GM12878 (cell line): ENCODE measurements at regions not wholly inside any gene's neighbourhood (a gene's known extent, or its start where the extent isn't known, plus 50 kb on each side); places are given as distances from the start of the nearest gene placed in this dataset.

Experiments
- ATAC-seq: fragments of 200-7000 bp; cut with Tn5 transposase; 3 replicates; pipeline ENCODE4 v1.9.1; 2020; ENCODE audit warnings: mild to moderate bottlenecking, moderate library complexity
- BruUV-seq: library from RNA; stranded (reverse); fragments of 400-500 nt; replicated peaks from 2 replicates; lab custom pipeline; 2021; lab: Mats Ljungman, UMichigan
- CTCF ChIA-PET: fragments of 300-600 bp; sonication (Branson Sonifier 250); formaldehyde crosslinking; extraction: SDS; loops from one replicate; lab custom pipeline; 2021; ENCODE audit warnings: inconsistent platforms; lab: Yijun Ruan, JAX
- POLR2A ChIA-PET: fragments of 350-600 bp; formaldehyde crosslinking; extraction: SDS; loops from one replicate; lab custom pipeline; 2021; ENCODE audit warnings: inconsistent platforms; lab: Charles Lee
- RAD21 ChIA-PET: fragments of 300-600 bp; sonication (Branson Sonifier 250); formaldehyde crosslinking; loops from one replicate; lab custom pipeline; 2023; ENCODE audit warnings: antibody characterized with exemption; ENCODE audit not compliant: unreplicated experiment; lab: Charles Lee
- SMC1A ChIA-PET: fragments of 300-600 bp; sonication (Branson Sonifier 250); formaldehyde crosslinking; loops from one replicate; lab custom pipeline; 2023; ENCODE audit not compliant: unreplicated experiment, uncharacterized antibody; lab: Charles Lee
- DNase-seq: peaks from one replicate; pipeline ENCODE4 v3.0.0-alpha.2; 2011; ENCODE audit warnings: low read depth, low spot score
- FAIRE-seq: peaks from 3 replicates; lab custom pipeline; 2011; peaks lifted over from hg19 to GRCh38; lab: Jason Lieb, UNC
- H2AFZ ChIP-seq: 2 replicates; pipeline ENCODE4 v1.6.0; 2011; ENCODE audit warnings: low read depth, low read length, control low read depth; ENCODE audit not compliant: control insufficient read depth
- H3K27ac ChIP-seq: 2 replicates; pipeline ENCODE4 v1.5.1; 2011; ENCODE audit warnings: control low read depth; ENCODE audit not compliant: control insufficient read depth, insufficient read depth
- H3K27me3 ChIP-seq, 2 experiments: replicated peaks in 1 of 2; 2 replicates each; pipeline versions ENCODE4 v1.6.0 to v1.6.1; 2011; ENCODE audit warnings: low read length in 1 of 2; ENCODE audit not compliant: control insufficient read depth in 2 of 2, insufficient read depth in 2 of 2
- H3K36me3 ChIP-seq, 2 experiments: 2 replicates each; pipeline ENCODE4 v1.5.1; 2011; ENCODE audit warnings: low read length in 1 of 2; ENCODE audit not compliant: control insufficient read depth in 2 of 2, insufficient read depth in 2 of 2
- H3K4me1 ChIP-seq: 2 replicates; pipeline ENCODE4 v1.6.1; 2011; ENCODE audit warnings: mild to moderate bottlenecking, low read length, moderate library complexity, mixed read lengths; ENCODE audit not compliant: control insufficient read depth, insufficient read depth
- H3K4me2 ChIP-seq: 2 replicates; pipeline ENCODE4 v1.6.0; 2011; ENCODE audit warnings: control low read depth; ENCODE audit not compliant: control insufficient read depth, insufficient read depth
- H3K4me3 ChIP-seq: fragments of 200-600 bp; sonication (generic); 2 replicates; pipeline ENCODE4 v1.5.1; 2016
- H3K79me2 ChIP-seq: 2 replicates; pipeline ENCODE4 v1.6.0; 2011; ENCODE audit warnings: low read length; ENCODE audit not compliant: control insufficient read depth, insufficient read depth
- H3K9ac ChIP-seq: 2 replicates; pipeline ENCODE4 v1.8.0; 2011; ENCODE audit warnings: low read length, control low read depth, mixed read lengths; ENCODE audit not compliant: control insufficient read depth, insufficient read depth
- H3K9me3 ChIP-seq: replicated peaks from 3 replicates; pipeline ENCODE4 v1.5.1; 2011; ENCODE audit warnings: mild to moderate bottlenecking, low read length; ENCODE audit not compliant: control insufficient read depth, insufficient read depth
- H4K20me1 ChIP-seq: 2 replicates; pipeline ENCODE4 v1.6.0; 2011; ENCODE audit not compliant: control insufficient read depth, insufficient read depth
- BACH1 ChIP-seq: fragments of 450-650 bp; IDR thresholded peaks from 2 replicates; pipeline ENCODE4 v1.6.1; 2017; ENCODE audit warnings: mild to moderate bottlenecking, borderline replicate concordance
- CREM ChIP-seq: IDR thresholded peaks from 2 replicates; pipeline ENCODE4 v1.6.1; 2014; ENCODE audit warnings: antibody characterized with exemption, low read depth
- GABPA ChIP-seq: IDR thresholded peaks from 2 replicates; pipeline ENCODE4 v1.6.1; 2014; ENCODE audit warnings: antibody characterized with exemption, low read depth, mild to moderate bottlenecking, inconsistent platforms
- HDGF ChIP-seq: fragments of 450-650 bp; IDR thresholded peaks from 2 replicates; pipeline ENCODE4 v1.6.1; 2016; ENCODE audit warnings: antibody characterized with exemption
- JUNB ChIP-seq: IDR thresholded peaks from 2 replicates; pipeline ENCODE4 v1.6.1; 2016; ENCODE audit warnings: antibody characterized with exemption, mild to moderate bottlenecking
- MEF2A ChIP-seq: IDR thresholded peaks from 2 replicates; pipeline ENCODE4 v1.6.1; 2011; ENCODE audit warnings: low read depth, mild to moderate bottlenecking, low read length, moderate library complexity; ENCODE audit not compliant: insufficient read depth
- MLLT1 ChIP-seq: fragments of 450-650 bp; IDR thresholded peaks from 2 replicates; pipeline ENCODE4 v1.6.1; 2016; ENCODE audit warnings: mild to moderate bottlenecking
- MTA3 ChIP-seq: IDR thresholded peaks from 2 replicates; pipeline ENCODE4 v1.6.1; 2012; ENCODE audit warnings: low read length, inconsistent platforms, borderline replicate concordance
- NFIC ChIP-seq: IDR thresholded peaks from 2 replicates; pipeline ENCODE4 v1.6.1; 2012; ENCODE audit warnings: low read depth, mild to moderate bottlenecking, inconsistent platforms, low read length, moderate library complexity
- POU2F2 ChIP-seq: IDR thresholded peaks from 3 replicates; pipeline ENCODE4 v1.6.1; 2011; ENCODE audit warnings: low read depth, mild to moderate bottlenecking, low read length, borderline replicate concordance
- SP1 ChIP-seq: IDR thresholded peaks from one replicate; pipeline ENCODE4 v1.6.1; 2011; ENCODE audit warnings: low read depth, low read length
- WGBS: methylation state at CpG from one replicate; pipeline ENCODE4 v1.1.6; 2016; ENCODE audit warnings: low lambda C conversion rate; ENCODE audit not compliant: insufficient replicate concordance, insufficient coverage; ENCODE audit errors: missing lambda C conversion rate; 5-methylcytosine and 5-hydroxymethylcytosine counted together
- in situ Hi-C: fragments of 300-500 bp; cut with MboI; formaldehyde crosslinking; loops from 9 replicates; pipeline ENCODE4 v1.14.3; 2018; ENCODE audit warnings: mixed read lengths
- intact Hi-C: fragments of 100-400 bp; cut with micrococcal nuclease; formaldehyde crosslinking; loops from one replicate; pipeline ENCODE4 v1.14.2; 2022; ENCODE audit not compliant: unreplicated experiment
- TF ChIP-seq, protein P1 (sequence below): fragments of 450-650 bp; formaldehyde crosslinking; IDR thresholded peaks from 2 replicates; pipeline ENCODE4 v1.4.0; 2020; ENCODE audit warnings: mild to moderate bottlenecking, moderate library complexity
- TF ChIP-seq, protein P2 (sequence below): IDR thresholded peaks from 2 replicates; pipeline ENCODE4 v1.6.1; 2011; ENCODE audit warnings: low read depth, mild to moderate bottlenecking, low read length, moderate library complexity, borderline replicate concordance; ENCODE audit errors: extremely low read depth

DNA sequence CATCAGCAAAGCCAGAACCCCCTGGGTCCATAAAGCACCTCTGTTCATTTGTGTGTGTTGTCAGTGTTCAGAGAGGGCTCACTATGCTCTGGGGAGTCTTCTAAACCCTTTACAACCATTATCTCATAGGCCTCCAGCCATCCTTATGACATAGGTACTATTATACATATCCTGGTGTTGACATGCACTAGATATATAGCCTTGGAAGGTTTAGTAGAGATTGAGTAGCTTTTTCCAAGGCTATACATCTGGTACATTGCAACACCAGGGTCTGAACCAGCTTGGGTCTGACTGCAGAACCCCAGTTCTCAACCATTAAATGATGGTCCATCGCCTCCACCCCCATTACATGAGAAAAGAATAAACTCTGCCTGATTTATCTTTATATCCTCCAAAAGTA lies 253.6 kb upstream of the MKLN1 start:
- Histone ChIP-seq H2AFZ (no peak overlapping the region), H3K79me2 (no peaks in the 10 kb centered on the region; the same call in 1 of the 2 replicates), H3K4me2 (no peak overlapping the region), H3K4me1 (no peaks in the 10 kb centered on the region; the same call in 1 of the 2 replicates), H3K36me3 (no peaks in the 10 kb centered on the region; a peak in 3 of 4 replicates), H3K4me3 (no peak overlapping the region), H3K27ac (no peak overlapping the region), H3K27me3 (no peaks in the 10 kb centered on the region), H3K9me3 (no peaks in the 10 kb centered on the region), H4K20me1 (no peaks in the 10 kb centered on the region), H3K9ac (no peak overlapping the region)
- no TSS peak for BruUV-seq
- 100% methylated on average over 1 of the region's 1 CpG for WGBS
- ChIA-PET POLR2A (no interaction called here), SMC1A (interaction anchor here (1.4 kb wide), 1 partner anchor 13 kb away, joined by 3 read pairs; no protein-coding TSS in a partner anchor), CTCF (no interaction called here), RAD21 (interaction anchor here (0.7 kb wide), 1 partner anchor 115 kb away, joined by 3 read pairs; no protein-coding TSS in a partner anchor)
- DNase-seq (no peak), FAIRE-seq (no peak), ATAC-seq (no peak)
- intact Hi-C loops: no loop called here
- TF ChIP-seq MLLT1 (no peak), JUNB (no peak), MTA3 (no peak), GABPA (no peak), POU2F2 (no peak), HDGF (no peak), CREM (no peak), BACH1 (no peak), MEF2A (no peak), NFIC (no peak), SP1 (no peak)
- TF ChIP-seq, protein P1, sequence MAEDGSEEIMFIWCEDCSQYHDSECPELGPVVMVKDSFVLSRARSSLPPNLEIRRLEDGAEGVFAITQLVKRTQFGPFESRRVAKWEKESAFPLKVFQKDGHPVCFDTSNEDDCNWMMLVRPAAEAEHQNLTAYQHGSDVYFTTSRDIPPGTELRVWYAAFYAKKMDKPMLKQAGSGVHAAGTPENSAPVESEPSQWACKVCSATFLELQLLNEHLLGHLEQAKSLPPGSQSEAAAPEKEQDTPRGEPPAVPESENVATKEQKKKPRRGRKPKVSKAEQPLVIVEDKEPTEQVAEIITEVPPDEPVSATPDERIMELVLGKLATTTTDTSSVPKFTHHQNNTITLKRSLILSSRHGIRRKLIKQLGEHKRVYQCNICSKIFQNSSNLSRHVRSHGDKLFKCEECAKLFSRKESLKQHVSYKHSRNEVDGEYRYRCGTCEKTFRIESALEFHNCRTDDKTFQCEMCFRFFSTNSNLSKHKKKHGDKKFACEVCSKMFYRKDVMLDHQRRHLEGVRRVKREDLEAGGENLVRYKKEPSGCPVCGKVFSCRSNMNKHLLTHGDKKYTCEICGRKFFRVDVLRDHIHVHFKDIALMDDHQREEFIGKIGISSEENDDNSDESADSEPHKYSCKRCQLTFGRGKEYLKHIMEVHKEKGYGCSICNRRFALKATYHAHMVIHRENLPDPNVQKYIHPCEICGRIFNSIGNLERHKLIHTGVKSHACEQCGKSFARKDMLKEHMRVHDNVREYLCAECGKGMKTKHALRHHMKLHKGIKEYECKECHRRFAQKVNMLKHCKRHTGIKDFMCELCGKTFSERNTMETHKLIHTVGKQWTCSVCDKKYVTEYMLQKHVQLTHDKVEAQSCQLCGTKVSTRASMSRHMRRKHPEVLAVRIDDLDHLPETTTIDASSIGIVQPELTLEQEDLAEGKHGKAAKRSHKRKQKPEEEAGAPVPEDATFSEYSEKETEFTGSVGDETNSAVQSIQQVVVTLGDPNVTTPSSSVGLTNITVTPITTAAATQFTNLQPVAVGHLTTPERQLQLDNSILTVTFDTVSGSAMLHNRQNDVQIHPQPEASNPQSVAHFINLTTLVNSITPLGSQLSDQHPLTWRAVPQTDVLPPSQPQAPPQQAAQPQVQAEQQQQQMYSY: no peak
- TF ChIP-seq, protein P2, sequence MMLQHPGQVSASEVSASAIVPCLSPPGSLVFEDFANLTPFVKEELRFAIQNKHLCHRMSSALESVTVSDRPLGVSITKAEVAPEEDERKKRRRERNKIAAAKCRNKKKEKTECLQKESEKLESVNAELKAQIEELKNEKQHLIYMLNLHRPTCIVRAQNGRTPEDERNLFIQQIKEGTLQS: no peak
- in situ Hi-C loops: no loop called here
